ENCODE measurements at regions not wholly inside any gene's neighbourhood (a gene's known extent, or its start where the extent isn't known, plus 50 kb on each side); places are given as distances from the start of the nearest gene placed in this dataset.
A peak's percentile ranks its signal among the peaks of the same experiment; 100 is the strongest.
"Not testable (repeated sequence)": the region's sequence is repeated elsewhere in the genome, so short reads cannot be mapped to it uniquely, and the experiment has no call there.

DNA sequence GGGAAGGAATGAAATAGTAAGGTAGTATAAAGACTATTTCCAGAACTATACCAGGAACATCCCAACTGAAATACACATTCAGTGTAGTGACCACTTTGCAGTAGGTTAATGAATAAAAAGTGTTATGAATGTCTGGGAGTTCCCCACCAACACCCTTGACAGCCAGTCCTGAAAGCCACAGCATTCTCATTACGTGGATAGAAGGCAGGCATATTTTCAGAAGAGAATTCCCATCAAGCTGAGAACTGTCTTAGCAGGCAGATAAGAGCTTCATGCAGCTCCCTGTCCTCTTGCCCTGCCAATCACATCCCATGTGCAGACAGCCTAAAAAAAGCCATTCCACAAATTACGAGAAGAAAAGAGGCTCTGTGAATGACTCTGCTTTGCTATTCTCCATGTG lies 695.0 kb downstream of the DTWD2 start:
- Histone ChIP-seq H3K9me3 (ENCODE audit: control insufficient read depth, low read depth, low read length) (no peaks in the 10 kb centered on the region), H3K4me1 (ENCODE audit: control insufficient read depth, extremely low read depth, insufficient read depth, low read length) (no peaks in the 10 kb centered on the region), H3K4me2 (ENCODE audit: control insufficient read depth, extremely low read depth, insufficient read depth, low read depth, low read length) (no peak overlapping the region), H3K9me1 (ENCODE audit: control insufficient read depth, extremely low read depth, insufficient read depth, low read length) (no peaks in the 10 kb centered on the region), H3K9ac (ENCODE audit: control insufficient read depth, extremely low read depth, insufficient read depth, low read length) (no peak overlapping the region), H3K27ac (ENCODE audit: control insufficient read depth, insufficient read depth, low read length) (no peak overlapping the region), H3K27me3 (ENCODE audit: control insufficient read depth, extremely low read depth, insufficient read depth, low read length) (no peaks in the 10 kb centered on the region), H3K36me3 (ENCODE audit: control insufficient read depth in 2 of 2, extremely low read depth in 1 of 2, insufficient read depth in 2 of 2, low read length in 2 of 2) (no peaks in the 10 kb centered on the region), H4K20me1 (ENCODE audit: control insufficient read depth, extremely low read depth, insufficient read depth, low read length) (no peaks in the 10 kb centered on the region), H3K79me2 (ENCODE audit: control insufficient read depth, insufficient read depth, low read length) (no peaks in the 10 kb centered on the region), H2AFZ (ENCODE audit: control insufficient read depth, low read length) (no peak overlapping the region), H3K4me3 (ENCODE audit: control insufficient read depth in 2 of 3, extremely low read depth in 1 of 3, insufficient read depth in 2 of 3, low read depth in 1 of 3, low read length in 3 of 3) (no peak overlapping the region)
- DNase-seq (ENCODE audit: low read depth, low spot score): no peak
- dilution Hi-C loops (cut with MboI; ENCODE audit: extremely low pct_ligation_motif_present, low sequenced_read_pairs): no loop called here
- FAIRE-seq: no peak
- no peak for TF ChIP-seq EZH2 (IDR thresholded peaks at IDR 0.05; ENCODE audit: low read length)
- TF ChIP-seq, protein P1, sequence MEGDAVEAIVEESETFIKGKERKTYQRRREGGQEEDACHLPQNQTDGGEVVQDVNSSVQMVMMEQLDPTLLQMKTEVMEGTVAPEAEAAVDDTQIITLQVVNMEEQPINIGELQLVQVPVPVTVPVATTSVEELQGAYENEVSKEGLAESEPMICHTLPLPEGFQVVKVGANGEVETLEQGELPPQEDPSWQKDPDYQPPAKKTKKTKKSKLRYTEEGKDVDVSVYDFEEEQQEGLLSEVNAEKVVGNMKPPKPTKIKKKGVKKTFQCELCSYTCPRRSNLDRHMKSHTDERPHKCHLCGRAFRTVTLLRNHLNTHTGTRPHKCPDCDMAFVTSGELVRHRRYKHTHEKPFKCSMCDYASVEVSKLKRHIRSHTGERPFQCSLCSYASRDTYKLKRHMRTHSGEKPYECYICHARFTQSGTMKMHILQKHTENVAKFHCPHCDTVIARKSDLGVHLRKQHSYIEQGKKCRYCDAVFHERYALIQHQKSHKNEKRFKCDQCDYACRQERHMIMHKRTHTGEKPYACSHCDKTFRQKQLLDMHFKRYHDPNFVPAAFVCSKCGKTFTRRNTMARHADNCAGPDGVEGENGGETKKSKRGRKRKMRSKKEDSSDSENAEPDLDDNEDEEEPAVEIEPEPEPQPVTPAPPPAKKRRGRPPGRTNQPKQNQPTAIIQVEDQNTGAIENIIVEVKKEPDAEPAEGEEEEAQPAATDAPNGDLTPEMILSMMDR (optimal IDR thresholded peaks at IDR 0.05 in 1 of 3, IDR thresholded peaks at IDR 0.05 in 1 of 3, conservative IDR thresholded peaks at IDR 0.05 in 1 of 3; ENCODE audit: extremely low read depth in 1 of 3, insufficient read depth in 2 of 3, low read length in 3 of 3): no peak

DNA sequence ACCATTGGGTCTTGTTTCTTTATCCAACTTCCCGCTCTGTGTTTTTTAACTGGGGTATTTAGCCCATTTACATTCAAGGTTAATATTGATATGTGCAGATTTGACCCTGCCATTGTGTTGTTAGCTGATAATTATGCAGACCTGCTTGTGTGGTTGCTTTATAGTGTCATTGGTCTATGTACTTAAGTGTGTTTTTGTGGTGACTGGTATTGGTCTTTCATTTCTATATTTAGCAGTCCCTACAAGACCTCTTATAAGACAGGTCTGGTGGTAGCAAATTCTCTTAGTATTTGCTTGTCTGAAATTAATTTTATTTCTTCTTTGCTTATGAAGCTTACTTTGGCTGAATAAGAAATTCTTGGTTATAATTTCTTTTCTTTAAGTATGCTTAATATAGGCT lies 698.1 kb downstream of the DTWD2 start:
- dilution Hi-C loops (cut with MboI; ENCODE audit: extremely low pct_ligation_motif_present, low sequenced_read_pairs): no loop called here
- H2AFZ ChIP-seq (ENCODE audit: control insufficient read depth, low read length): no peak overlapping the region
- H3K27me3 ChIP-seq (ENCODE audit: control insufficient read depth, extremely low read depth, insufficient read depth, low read length): no peaks in the 10 kb centered on the region
- no peak overlapping the region for H3K9ac ChIP-seq (ENCODE audit: control insufficient read depth, extremely low read depth, insufficient read depth, low read length)
- H3K27ac ChIP-seq (ENCODE audit: control insufficient read depth, insufficient read depth, low read length): no peak overlapping the region
- no peaks in the 10 kb centered on the region for H3K79me2 ChIP-seq (ENCODE audit: control insufficient read depth, insufficient read depth, low read length)
- H4K20me1 ChIP-seq (ENCODE audit: control insufficient read depth, extremely low read depth, insufficient read depth, low read length): no peaks in the 10 kb centered on the region
- FAIRE-seq (no peak), DNase-seq (ENCODE audit: low read depth, low spot score) (no peak)
- no peaks in the 10 kb centered on the region for H3K4me1 ChIP-seq (ENCODE audit: control insufficient read depth, extremely low read depth, insufficient read depth, low read length)
- H3K4me3 ChIP-seq (ENCODE audit: control insufficient read depth in 2 of 3, extremely low read depth in 1 of 3, insufficient read depth in 2 of 3, low read depth in 1 of 3, low read length in 3 of 3): no peak overlapping the region
- no peak overlapping the region for H3K4me2 ChIP-seq (ENCODE audit: control insufficient read depth, extremely low read depth, insufficient read depth, low read depth, low read length)
- TF ChIP-seq, protein P1 (optimal IDR thresholded peaks at IDR 0.05 in 1 of 3, IDR thresholded peaks at IDR 0.05 in 1 of 3, conservative IDR thresholded peaks at IDR 0.05 in 1 of 3; ENCODE audit: extremely low read depth in 1 of 3, insufficient read depth in 2 of 3, low read length in 3 of 3): no peak
- no peak for TF ChIP-seq EZH2 (IDR thresholded peaks at IDR 0.05; ENCODE audit: low read length)
- no peaks in the 10 kb centered on the region for H3K9me3 ChIP-seq (ENCODE audit: control insufficient read depth, low read depth, low read length)
- no peaks in the 10 kb centered on the region for H3K36me3 ChIP-seq (ENCODE audit: control insufficient read depth in 2 of 2, extremely low read depth in 1 of 2, insufficient read depth in 2 of 2, low read length in 2 of 2)
- no peaks in the 10 kb centered on the region for H3K9me1 ChIP-seq (ENCODE audit: control insufficient read depth, extremely low read depth, insufficient read depth, low read length)

DNA sequence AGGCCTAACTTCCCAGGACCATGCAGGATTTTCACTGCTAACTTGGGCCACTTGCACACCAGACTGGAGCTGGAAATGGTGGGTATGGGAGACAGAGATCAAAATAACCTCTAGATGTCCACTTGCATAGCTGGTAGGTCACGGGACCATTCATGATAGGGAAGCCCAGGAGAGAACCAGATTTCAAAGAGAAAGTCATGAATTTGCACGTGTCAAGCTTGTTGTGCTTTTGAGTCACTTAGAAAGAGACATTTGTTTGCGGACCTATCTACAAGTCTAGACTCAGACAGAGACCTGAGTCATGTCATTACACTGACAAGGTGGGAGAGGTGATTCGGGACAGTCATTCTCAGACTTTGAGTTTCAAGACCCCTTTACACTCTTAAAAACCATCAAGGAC lies 704.1 kb downstream of the DTWD2 start:
- H3K9me3 ChIP-seq (ENCODE audit: control insufficient read depth, low read depth, low read length); H3K9me1 ChIP-seq (ENCODE audit: control insufficient read depth, extremely low read depth, insufficient read depth, low read length); H3K9ac ChIP-seq (ENCODE audit: control insufficient read depth, extremely low read depth, insufficient read depth, low read length); H3K79me2 ChIP-seq (ENCODE audit: control insufficient read depth, insufficient read depth, low read length); dilution Hi-C loops (cut with MboI; ENCODE audit: extremely low pct_ligation_motif_present, low sequenced_read_pairs); H3K36me3 ChIP-seq (ENCODE audit: control insufficient read depth in 2 of 2, extremely low read depth in 1 of 2, insufficient read depth in 2 of 2, low read length in 2 of 2); H3K27me3 ChIP-seq (ENCODE audit: control insufficient read depth, extremely low read depth, insufficient read depth, low read length); H3K4me1 ChIP-seq (ENCODE audit: control insufficient read depth, extremely low read depth, insufficient read depth, low read length); H4K20me1 ChIP-seq (ENCODE audit: control insufficient read depth, extremely low read depth, insufficient read depth, low read length); DNase-seq (ENCODE audit: low read depth, low spot score); H3K4me3 ChIP-seq (ENCODE audit: control insufficient read depth in 2 of 3, extremely low read depth in 1 of 3, insufficient read depth in 2 of 3, low read depth in 1 of 3, low read length in 3 of 3); H2AFZ ChIP-seq (ENCODE audit: control insufficient read depth, low read length); H3K4me2 ChIP-seq (ENCODE audit: control insufficient read depth, extremely low read depth, insufficient read depth, low read depth, low read length); H3K27ac ChIP-seq (ENCODE audit: control insufficient read depth, insufficient read depth, low read length): not testable (repeated sequence)
- peak; percentile 75 for FAIRE-seq

DNA sequence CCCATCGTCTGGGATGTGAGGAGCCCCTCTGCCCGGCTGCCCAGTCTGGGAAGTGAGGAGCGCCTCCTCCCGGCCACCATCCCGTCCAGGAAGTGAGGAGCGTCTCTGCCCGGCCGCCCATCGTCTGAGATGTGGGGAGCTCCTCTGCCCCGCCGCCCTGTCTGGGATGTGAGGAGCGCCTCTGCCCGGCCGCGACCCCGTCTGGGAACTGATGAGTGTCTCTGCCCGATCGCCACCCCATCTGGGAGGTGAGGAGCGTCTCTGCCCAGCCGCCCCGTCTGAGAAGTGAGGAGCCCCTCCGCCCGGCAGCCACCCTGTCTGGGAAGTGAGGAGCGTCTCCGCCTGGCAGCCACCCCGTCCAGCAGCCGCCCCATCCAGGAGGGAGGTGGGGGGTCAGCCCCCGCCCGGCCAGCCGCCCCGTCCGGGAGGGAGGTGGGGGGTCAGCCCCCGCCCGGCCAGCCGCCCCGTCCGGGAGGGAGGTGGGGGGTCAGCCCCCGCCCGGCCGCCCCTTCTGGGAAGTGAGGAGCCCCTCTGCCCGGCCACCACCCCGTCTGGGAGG lies 705.8 kb downstream of the DTWD2 start:
- DNase-seq (ENCODE audit: low read depth, low spot score); H3K27me3 ChIP-seq (ENCODE audit: control insufficient read depth, extremely low read depth, insufficient read depth, low read length); H3K9ac ChIP-seq (ENCODE audit: control insufficient read depth, extremely low read depth, insufficient read depth, low read length); H3K4me1 ChIP-seq (ENCODE audit: control insufficient read depth, extremely low read depth, insufficient read depth, low read length); dilution Hi-C loops (cut with MboI; ENCODE audit: extremely low pct_ligation_motif_present, low sequenced_read_pairs); H3K4me3 ChIP-seq (ENCODE audit: control insufficient read depth in 2 of 3, extremely low read depth in 1 of 3, insufficient read depth in 2 of 3, low read depth in 1 of 3, low read length in 3 of 3); H4K20me1 ChIP-seq (ENCODE audit: control insufficient read depth, extremely low read depth, insufficient read depth, low read length); H2AFZ ChIP-seq (ENCODE audit: control insufficient read depth, low read length); H3K9me3 ChIP-seq (ENCODE audit: control insufficient read depth, low read depth, low read length); H3K9me1 ChIP-seq (ENCODE audit: control insufficient read depth, extremely low read depth, insufficient read depth, low read length); H3K27ac ChIP-seq (ENCODE audit: control insufficient read depth, insufficient read depth, low read length); H3K79me2 ChIP-seq (ENCODE audit: control insufficient read depth, insufficient read depth, low read length); H3K36me3 ChIP-seq (ENCODE audit: control insufficient read depth in 2 of 2, extremely low read depth in 1 of 2, insufficient read depth in 2 of 2, low read length in 2 of 2); FAIRE-seq; H3K4me2 ChIP-seq (ENCODE audit: control insufficient read depth, extremely low read depth, insufficient read depth, low read depth, low read length): not testable (repeated sequence)

Data from keratinocyte (primary cell).